Mesenchymal stem cell (in vitro differentiated cells and primary cell): ENCODE measurements at regions not wholly inside any gene's neighbourhood (a gene's known extent, or its start where the extent isn't known, plus 50 kb on each side); places are given as distances from the start of the nearest gene placed in this dataset.

Experiments
- DNase-seq: peaks from one replicate; pipeline ENCODE4 v3.0.0-alpha.2; 2013
- H2AFZ ChIP-seq: one replicate; pipeline ENCODE4 v1.6.1; 2013; ENCODE audit warnings: low read depth, mild to moderate bottlenecking, control low read depth, inconsistent platforms, low read length, moderate library complexity
- H2AK5ac ChIP-seq: 2 replicates; pipeline ENCODE4 v1.6.1; 2013; ENCODE audit warnings: low read length, moderate library complexity, mild to moderate bottlenecking, inconsistent platforms; ENCODE audit not compliant: severe bottlenecking
- H2BK120ac ChIP-seq: one replicate; pipeline ENCODE4 v1.6.1; 2013; ENCODE audit warnings: low read depth, mild to moderate bottlenecking, inconsistent platforms, low read length, moderate library complexity
- H2BK12ac ChIP-seq, 2 experiments: one replicate each; pipeline ENCODE4 v1.6.1; 2013; ENCODE audit warnings: inconsistent platforms in 2 of 2, low read length in 2 of 2, mild to moderate bottlenecking in 2 of 2, moderate library complexity in 2 of 2, control low read depth in 1 of 2
- H2BK15ac ChIP-seq: one replicate; pipeline ENCODE4 v1.6.1; 2013; ENCODE audit warnings: mild to moderate bottlenecking, low read depth, inconsistent platforms; ENCODE audit not compliant: poor library complexity, severe bottlenecking
- H2BK5ac ChIP-seq: 2 replicates; pipeline ENCODE4 v1.6.1; 2013; ENCODE audit warnings: low read depth, mild to moderate bottlenecking, low read length, control low read depth, inconsistent platforms; ENCODE audit not compliant: poor library complexity, severe bottlenecking
- H3K14ac ChIP-seq, 2 experiments: one replicate each; pipeline ENCODE4 v1.6.1; 2013; ENCODE audit warnings: inconsistent platforms in 2 of 2, low read length in 2 of 2, control low read depth in 1 of 2, mild to moderate bottlenecking in 1 of 2, moderate library complexity in 1 of 2
- H3K18ac ChIP-seq, 2 experiments: one replicate each; pipeline ENCODE4 v1.6.1; 2013; ENCODE audit warnings: inconsistent platforms in 2 of 2, low read length in 2 of 2, control low read depth in 1 of 2, low read depth in 1 of 2, mild to moderate bottlenecking in 1 of 2
- H3K23ac ChIP-seq, 2 experiments: one replicate each; pipeline ENCODE4 v1.6.1; 2013; ENCODE audit warnings: inconsistent platforms in 2 of 2, low read length in 2 of 2, mild to moderate bottlenecking in 2 of 2, moderate library complexity in 2 of 2, control low read depth in 1 of 2
- H3K27ac ChIP-seq: 2 replicates; pipeline ENCODE4 v1.5.1; 2013; ENCODE audit warnings: mild to moderate bottlenecking, moderate library complexity, low read length, control low read depth, inconsistent platforms; ENCODE audit not compliant: poor library complexity, severe bottlenecking
- H3K27me3 ChIP-seq, 2 experiments: 2 replicates each; pipeline versions ENCODE4 v1.6.1 to v1.7.0; 2013; ENCODE audit warnings: low read length in 2 of 2, mild to moderate bottlenecking in 2 of 2, moderate library complexity in 2 of 2, control low read depth in 1 of 2, inconsistent platforms in 1 of 2; ENCODE audit not compliant: control insufficient read depth in 1 of 2, insufficient read depth in 1 of 2
- H3K36me3 ChIP-seq, 2 experiments: 2 replicates each; pipeline versions ENCODE4 v1.6.1 to v1.7.0; 2013; ENCODE audit warnings: low read length in 2 of 2, control low read depth in 1 of 2, inconsistent platforms in 1 of 2, low read depth in 1 of 2, mild to moderate bottlenecking in 1 of 2; ENCODE audit not compliant: insufficient read depth in 2 of 2, control insufficient read depth in 1 of 2
- H3K4ac ChIP-seq, 2 experiments: one replicate each; pipeline ENCODE4 v1.6.1; 2013; ENCODE audit warnings: inconsistent platforms in 2 of 2, low read length in 2 of 2, mild to moderate bottlenecking in 2 of 2, moderate library complexity in 2 of 2, control low read depth in 1 of 2, low read depth in 1 of 2
- H3K4me1 ChIP-seq: 2 replicates; pipeline ENCODE4 v1.6.1; 2013; ENCODE audit warnings: low read depth, low read length, control low read depth; ENCODE audit not compliant: control insufficient read depth, insufficient read depth
- H3K4me2 ChIP-seq: 2 replicates; pipeline ENCODE4 v1.6.1; 2013; ENCODE audit warnings: low read length, mild to moderate bottlenecking, inconsistent platforms; ENCODE audit not compliant: poor library complexity, severe bottlenecking
- H3K4me3 ChIP-seq, 2 experiments: 2 replicates each; pipeline versions ENCODE4 v1.5.1 to v1.7.0; 2013; ENCODE audit warnings: low read length in 2 of 2, mild to moderate bottlenecking in 2 of 2, control low read depth in 1 of 2, low read depth in 1 of 2; ENCODE audit not compliant: insufficient read depth in 1 of 2
- H3K79me1 ChIP-seq: replicated peaks from 2 replicates; pipeline ENCODE4 v1.6.1; 2013; ENCODE audit warnings: mild to moderate bottlenecking, control low read depth, low read length, inconsistent platforms; ENCODE audit not compliant: poor library complexity, severe bottlenecking
- H3K9ac ChIP-seq: 2 replicates; pipeline ENCODE4 v1.7.0; 2013; ENCODE audit warnings: mild to moderate bottlenecking, low read length, moderate library complexity
- H3K9me3 ChIP-seq: 2 replicates; pipeline ENCODE4 v1.7.0; 2013; ENCODE audit warnings: mild to moderate bottlenecking, low read length; ENCODE audit not compliant: control insufficient read depth
- H4K8ac ChIP-seq: one replicate; pipeline ENCODE4 v1.6.1; 2013; ENCODE audit warnings: inconsistent platforms, mild to moderate bottlenecking, low read length, moderate library complexity
- H4K91ac ChIP-seq: one replicate; pipeline ENCODE4 v1.6.1; 2013; ENCODE audit warnings: mild to moderate bottlenecking, low read length, inconsistent platforms
- WGBS: methylation state at CpG from one replicate; pipeline ENCODE4 v1.1.7; 2013; ENCODE audit warnings: mixed read lengths; 5-methylcytosine and 5-hydroxymethylcytosine counted together

- H3K79me1 ChIP-seq: no peaks in the 10 kb centered on the region
- H2AFZ ChIP-seq: no peak overlapping the region
- H3K4me2 ChIP-seq: no peak overlapping the region
Observed at GRCh38 chr12:31215518-31216232, 110.3 kb downstream of the SINHCAF start.

GRCh38 chr12:31216479-31216878 is 109.5 kb downstream of the SINHCAF start:
- Histone ChIP-seq H2BK12ac (no peak overlapping the region), H3K4ac (no peak overlapping the region), H2AK5ac (no peak overlapping the region), H2AFZ (no peak overlapping the region), H2BK120ac (no peak overlapping the region), H3K4me3 (no peak overlapping the region), H3K23ac (no peak overlapping the region), H3K27ac (no peak overlapping the region), H3K4me1 (no peaks in the 10 kb centered on the region), H4K8ac (no peak overlapping the region), H3K79me1 (no peaks in the 10 kb centered on the region), H3K18ac (no peak overlapping the region), H4K91ac (no peak overlapping the region), H2BK5ac (no peak overlapping the region), H2BK15ac (no peak overlapping the region), H3K9me3 (no peaks in the 10 kb centered on the region), H3K9ac (no peak overlapping the region), H3K14ac (no peak overlapping the region), H3K27me3 (peaks cover 48 to 69% of the 10 kb centered on the region in 2 experiments), H3K4me2 (no peak overlapping the region), H3K36me3 (no peaks in the 10 kb centered on the region)
- WGBS: no CpG with 5 or more reads among the region's 2 CpGs
- DNase-seq: no peak

More at GRCh38 chr12:31215518-31216232, 110.3 kb downstream of the SINHCAF start:
- H3K23ac ChIP-seq: peak overlapping the region in 1 of 2 experiments; percentile 2
- H3K9ac ChIP-seq: no peak overlapping the region
- H2BK120ac ChIP-seq: no peak overlapping the region
- H3K4ac ChIP-seq: no peak overlapping the region
- H3K18ac ChIP-seq: no peak overlapping the region
- H4K8ac ChIP-seq: no peak overlapping the region
- H3K4me1 ChIP-seq: no peaks in the 10 kb centered on the region
- no peaks in the 10 kb centered on the region for H3K9me3 ChIP-seq
- peaks cover 48 to 61% of the 10 kb centered on the region in 2 experiments for H3K27me3 ChIP-seq
- no peaks in the 10 kb centered on the region for H3K36me3 ChIP-seq
- DNase-seq: no peak
- no peak overlapping the region for H2AK5ac ChIP-seq
- H4K91ac ChIP-seq: peak overlapping the region; percentile 49
- H2BK12ac ChIP-seq: no peak overlapping the region
- no peak overlapping the region for H3K27ac ChIP-seq
- no peak overlapping the region for H2BK5ac ChIP-seq
- no peak overlapping the region for H2BK15ac ChIP-seq
- peak overlapping the region in 1 of 2 experiments; percentile 37 for H3K14ac ChIP-seq
- 76% methylated on average over 6 of the region's 6 CpGs for WGBS
- no peak overlapping the region for H3K4me3 ChIP-seq

GRCh38 chr12:31217356-31218130 is 108.4 kb downstream of the SINHCAF start:
- 58% methylated on average over 18 of the region's 19 CpGs for WGBS
- no peak overlapping the region for H3K4ac ChIP-seq
- H3K9me3 ChIP-seq: no peaks in the 10 kb centered on the region
- no peak overlapping the region for H3K9ac ChIP-seq
- DNase-seq: no peak
- no peak overlapping the region for H2BK12ac ChIP-seq
- H3K14ac ChIP-seq: no peak overlapping the region
- no peaks in the 10 kb centered on the region for H3K79me1 ChIP-seq
- no peak overlapping the region for H2BK15ac ChIP-seq
- no peak overlapping the region for H3K23ac ChIP-seq
- no peaks in the 10 kb centered on the region for H3K4me1 ChIP-seq
- H4K91ac ChIP-seq: no peak overlapping the region
- no peak overlapping the region for H4K8ac ChIP-seq
- H3K4me2 ChIP-seq: no peak overlapping the region
- H3K4me3 ChIP-seq: no peak overlapping the region
- H3K27ac ChIP-seq: no peak overlapping the region
- no peak overlapping the region for H2AK5ac ChIP-seq
- peaks cover 48 to 73% of the 10 kb centered on the region in 2 experiments for H3K27me3 ChIP-seq
- no peak overlapping the region for H2BK5ac ChIP-seq
- no peak overlapping the region for H2AFZ ChIP-seq
- no peaks in the 10 kb centered on the region for H3K36me3 ChIP-seq
- H3K18ac ChIP-seq: no peak overlapping the region
- H2BK120ac ChIP-seq: no peak overlapping the region

- Histone ChIP-seq H2BK12ac (no peak overlapping the region), H3K27me3 (peaks cover 48 to 76% of the 10 kb centered on the region in 2 experiments), H3K9ac (no peak overlapping the region), H3K14ac (no peak overlapping the region), H3K9me3 (no peaks in the 10 kb centered on the region), H3K27ac (no peak overlapping the region), H2BK15ac (no peak overlapping the region), H3K4ac (no peak overlapping the region), H2AFZ (no peak overlapping the region), H4K91ac (no peak overlapping the region), H3K79me1 (no peaks in the 10 kb centered on the region), H3K36me3 (no peaks in the 10 kb centered on the region), H2AK5ac (no peak overlapping the region), H3K18ac (no peak overlapping the region), H3K4me3 (no peak overlapping the region), H4K8ac (no peak overlapping the region), H3K4me2 (no peak overlapping the region), H3K4me1 (no peaks in the 10 kb centered on the region), H2BK120ac (no peak overlapping the region), H3K23ac (no peak overlapping the region), H2BK5ac (no peak overlapping the region)
- no peak for DNase-seq
- 37% methylated on average over 4 of the region's 9 CpGs for WGBS
Observed at GRCh38 chr12:31218203-31219025, 107.5 kb downstream of the SINHCAF start.
